ENCODE measurements at regions not wholly inside any gene's neighbourhood (a gene's known extent, or its start where the extent isn't known, plus 50 kb on each side); places are given as distances from the start of the nearest gene placed in this dataset.

- H3K4me3 ChIP-seq (replicated peaks; ENCODE audit: insufficient read depth, low read length) = no peak overlapping the region
- no peak overlapping the region for H3K27ac ChIP-seq (replicated peaks)
- DNase-seq (ENCODE audit: low read depth in 1 of 2, low spot score in 1 of 2) = no peak
- H3K27me3 ChIP-seq (ENCODE audit: insufficient read depth, poor library complexity, severe bottlenecking) = no peaks in the 10 kb centered on the region
- TF ChIP-seq CTCF (IDR thresholded peaks at IDR 0.05; ENCODE audit: insufficient read depth, low read length) (no peak), SPI1 (IDR thresholded peaks at IDR 0.05; ENCODE audit: borderline replicate concordance, low read depth) (no peak), REST (IDR thresholded peaks at IDR 0.05; ENCODE audit: insufficient replicate concordance, low read depth) (no peak), GABPA (IDR thresholded peaks at IDR 0.05; ENCODE audit: low read depth) (no peak), POLR2AphosphoS5 (IDR thresholded peaks at IDR 0.05; ENCODE audit: low read depth) (no peak)
Measured at GRCh38 chr6:119842191-119842590, 492.6 kb upstream of the MAN1A1 start.

DNA sequence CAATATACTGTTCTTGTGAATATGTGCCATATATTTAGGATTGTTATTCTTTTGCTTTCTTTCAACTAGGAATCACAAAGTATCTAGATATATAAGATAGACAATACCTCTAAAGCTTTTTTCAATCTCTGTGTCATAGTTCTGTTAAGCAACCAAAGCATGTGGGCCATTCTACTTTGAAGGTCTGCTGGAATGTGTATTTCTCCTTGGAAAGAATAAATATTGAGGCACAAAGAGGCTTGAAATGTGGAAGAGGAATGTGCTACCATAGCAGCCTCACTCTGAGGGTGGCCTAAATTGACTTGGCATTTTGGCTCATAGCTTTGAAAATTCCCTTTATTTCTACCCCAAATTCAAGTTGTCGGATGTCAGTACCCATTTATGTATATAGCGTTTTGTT lies 488.5 kb upstream of the MAN1A1 start:
- TF ChIP-seq REST (IDR thresholded peaks at IDR 0.05; ENCODE audit: insufficient replicate concordance, low read depth) (no peak), POLR2AphosphoS5 (IDR thresholded peaks at IDR 0.05; ENCODE audit: low read depth) (no peak), GABPA (IDR thresholded peaks at IDR 0.05; ENCODE audit: low read depth) (no peak), CTCF (IDR thresholded peaks at IDR 0.05; ENCODE audit: insufficient read depth, low read length) (no peak), SPI1 (IDR thresholded peaks at IDR 0.05; ENCODE audit: borderline replicate concordance, low read depth) (no peak)
- Histone ChIP-seq H3K27ac (replicated peaks) (no peak overlapping the region), H3K27me3 (ENCODE audit: insufficient read depth, poor library complexity, severe bottlenecking) (no peaks in the 10 kb centered on the region), H3K4me3 (replicated peaks; ENCODE audit: insufficient read depth, low read length) (no peak overlapping the region)
- DNase-seq (ENCODE audit: low read depth in 1 of 2, low spot score in 1 of 2) = no peak

DNA sequence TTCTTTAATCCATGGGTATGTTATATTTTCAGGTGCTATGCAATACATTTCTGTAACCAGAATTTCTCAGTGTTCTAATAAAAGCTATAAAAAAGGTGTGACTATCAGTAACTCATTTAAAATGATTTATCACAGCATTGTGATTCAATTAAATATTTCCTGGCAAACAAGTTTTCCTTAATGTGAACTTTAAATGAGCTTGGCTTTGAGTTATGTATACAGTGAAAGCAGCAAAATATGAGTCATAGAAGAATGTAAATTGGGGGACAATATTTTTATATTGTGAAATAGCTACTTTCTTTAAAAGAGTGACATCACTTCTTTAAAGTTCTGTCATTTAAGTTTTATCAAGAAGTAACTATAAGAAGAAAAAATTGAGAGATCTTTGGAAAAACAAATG lies 484.9 kb upstream of the MAN1A1 start:
- TF ChIP-seq REST (IDR thresholded peaks at IDR 0.05; ENCODE audit: insufficient replicate concordance, low read depth) (no peak), SPI1 (IDR thresholded peaks at IDR 0.05; ENCODE audit: borderline replicate concordance, low read depth) (no peak), GABPA (IDR thresholded peaks at IDR 0.05; ENCODE audit: low read depth) (no peak), POLR2AphosphoS5 (IDR thresholded peaks at IDR 0.05; ENCODE audit: low read depth) (no peak), CTCF (IDR thresholded peaks at IDR 0.05; ENCODE audit: insufficient read depth, low read length) (no peak)
- DNase-seq (ENCODE audit: low read depth in 1 of 2, low spot score in 1 of 2) = no peak
- Histone ChIP-seq H3K4me3 (replicated peaks; ENCODE audit: insufficient read depth, low read length) (no peak overlapping the region), H3K27me3 (ENCODE audit: insufficient read depth, poor library complexity, severe bottlenecking) (no peaks in the 10 kb centered on the region), H3K27ac (replicated peaks) (no peak overlapping the region)

All from HL-60 (cell line).